OCI-LY7 (cell line): ENCODE measurements at regions not wholly inside any gene's neighbourhood (a gene's known extent, or its start where the extent isn't known, plus 50 kb on each side); places are given as distances from the start of the nearest gene placed in this dataset.

ENCODE experiments used
- BruUV-seq: library from RNA; stranded (reverse); fragments of 400-500 nt; replicated peaks from 2 replicates; lab custom pipeline; 2021; lab: Mats Ljungman, UMichigan
- CTCF ChIA-PET: fragments of 300-600 bp; sonication (Branson Sonifier 250); formaldehyde crosslinking; loops from one replicate; lab custom pipeline; 2022; ENCODE audit warnings: antibody characterized with exemption; ENCODE audit not compliant: unreplicated experiment; lab: Charles Lee
- POLR2A ChIA-PET: fragments of 300-600 bp; sonication (Branson Sonifier 250); formaldehyde crosslinking; loops from one replicate; lab custom pipeline; 2022; ENCODE audit warnings: antibody characterized with exemption; lab: Charles Lee
- DNase-seq: peaks from one replicate; pipeline ENCODE4 v3.0.0-alpha.2; 2015; ENCODE audit warnings: low spot score
- H2AFZ ChIP-seq: fragments of 200-600 bp; sonication (generic), shearing (Covaris generic); 2 replicates; pipeline ENCODE4 v1.6.1; 2014; ENCODE audit warnings: mild to moderate bottlenecking, antibody characterized with exemption, low read length, moderate library complexity
- H3K27ac ChIP-seq: fragments of 200-600 bp; sonication (generic); 2 replicates; pipeline ENCODE4 v1.5.1; 2014; ENCODE audit warnings: mixed run types, low read depth, mild to moderate bottlenecking, moderate library complexity, low read length, inconsistent platforms; ENCODE audit not compliant: poor library complexity, severe bottlenecking
- H3K36me3 ChIP-seq: fragments of 200-600 bp; sonication (generic); 2 replicates; pipeline ENCODE4 v1.6.1; 2014; ENCODE audit warnings: mild to moderate bottlenecking, antibody characterized with exemption, low read length, moderate library complexity, mixed read lengths; ENCODE audit not compliant: insufficient read depth
- H3K4me1 ChIP-seq: fragments of 200-600 bp; sonication (generic); 2 replicates; pipeline ENCODE4 v1.5.1; 2014; ENCODE audit warnings: mild to moderate bottlenecking, low read length; ENCODE audit not compliant: insufficient read depth, poor library complexity, severe bottlenecking
- H3K4me2 ChIP-seq: fragments of 200-600 bp; sonication (generic); 2 replicates; pipeline ENCODE4 v1.6.1; 2014; ENCODE audit warnings: mild to moderate bottlenecking, low read length
- H3K4me3 ChIP-seq: fragments of 200-600 bp; sonication (generic); 2 replicates; pipeline ENCODE4 v1.5.1; 2014; ENCODE audit warnings: mild to moderate bottlenecking, low read depth, low read length; ENCODE audit not compliant: poor library complexity, severe bottlenecking
- H3K79me2 ChIP-seq: fragments of 200-600 bp; sonication (generic); 2 replicates; pipeline ENCODE4 v1.6.1; 2016; ENCODE audit warnings: low read depth, mild to moderate bottlenecking, low read length, moderate library complexity, mixed read lengths; ENCODE audit not compliant: insufficient read depth
- H3K9me2 ChIP-seq: fragments of 200-600 bp; sonication (generic); 2 replicates; pipeline ENCODE4 v1.6.1; 2016; ENCODE audit warnings: mild to moderate bottlenecking, low read length, mixed read lengths; ENCODE audit not compliant: insufficient read depth
- H3K9me3 ChIP-seq: fragments of 200-600 bp; sonication (generic); 2 replicates; pipeline ENCODE4 v1.6.1; 2014; ENCODE audit warnings: mild to moderate bottlenecking, mixed run types, low read length, mixed read lengths
- H4K20me1 ChIP-seq: fragments of 200-600 bp; sonication (generic); 2 replicates; pipeline ENCODE4 v1.6.1; 2014; ENCODE audit warnings: mild to moderate bottlenecking, antibody characterized with exemption, low read length, moderate library complexity, mixed read lengths; ENCODE audit not compliant: insufficient read depth
- CTCF ChIP-seq: fragments of 200-600 bp; sonication (generic); conservative IDR thresholded peaks from 2 replicates; pipeline ENCODE4 v1.5.1; 2014; ENCODE audit warnings: mild to moderate bottlenecking, antibody characterized with exemption, low read length, moderate library complexity, mixed read lengths
- EZH2phosphoT487 ChIP-seq: fragments of 200-600 bp; sonication (generic); IDR thresholded peaks from 2 replicates; pipeline ENCODE4 v1.6.1; 2018; ENCODE audit warnings: low read depth, borderline replicate concordance, mild to moderate bottlenecking, mixed run types, antibody characterized with exemption, low read length, moderate library complexity, mixed read lengths
- intact Hi-C: fragments of 100-400 bp; cut with micrococcal nuclease; formaldehyde crosslinking; loops from one replicate; pipeline ENCODE4 v1.10.0; 2022; ENCODE audit not compliant: unreplicated experiment

GRCh38 chr1:29825941-29826415 is 589.7 kb downstream of the PTPRU start:
- H3K36me3 ChIP-seq: no peaks in the 10 kb centered on the region
- no peak overlapping the region for H2AFZ ChIP-seq
- H3K27ac ChIP-seq: no peak overlapping the region
- H3K9me3 ChIP-seq: no peaks in the 10 kb centered on the region
- no peaks in the 10 kb centered on the region for H3K79me2 ChIP-seq
- no peak overlapping the region for H3K4me3 ChIP-seq
- CTCF ChIA-PET: no interaction called here
- H3K4me1 ChIP-seq: no peaks in the 10 kb centered on the region
- intact Hi-C loops: no loop called here
- no peaks in the 10 kb centered on the region for H3K9me2 ChIP-seq
- BruUV-seq: no TSS peak
- no peaks in the 10 kb centered on the region for H4K20me1 ChIP-seq
- DNase-seq: no peak
- TF ChIP-seq CTCF: no peak
- no peak for TF ChIP-seq EZH2phosphoT487
- no peak overlapping the region for H3K4me2 ChIP-seq
- POLR2A ChIA-PET: no interaction called here

- TF ChIP-seq CTCF: no peak
- no peak for TF ChIP-seq EZH2phosphoT487
- Histone ChIP-seq H3K27ac (no peak overlapping the region), H3K4me1 (no peaks in the 10 kb centered on the region), H3K36me3 (no peaks in the 10 kb centered on the region), H3K79me2 (no peaks in the 10 kb centered on the region), H3K9me2 (no peaks in the 10 kb centered on the region), H3K4me3 (no peak overlapping the region), H3K9me3 (no peaks in the 10 kb centered on the region), H4K20me1 (no peaks in the 10 kb centered on the region), H2AFZ (no peak overlapping the region), H3K4me2 (no peak overlapping the region)
- intact Hi-C loops: no loop called here
- no peak for DNase-seq
- no TSS peak for BruUV-seq
- ChIA-PET CTCF (no interaction called here), POLR2A (no interaction called here)
Observed at GRCh38 chr1:29825274-29825940, 589.1 kb downstream of the PTPRU start.

GRCh38 chr1:29824511-29825273 is 588.4 kb downstream of the PTPRU start:
- TF ChIP-seq CTCF: no peak
- TF ChIP-seq EZH2phosphoT487: no peak
- no peak overlapping the region for H3K4me2 ChIP-seq
- no TSS peak for BruUV-seq
- H2AFZ ChIP-seq: no peak overlapping the region
- no peaks in the 10 kb centered on the region for H3K9me2 ChIP-seq
- POLR2A ChIA-PET: no interaction called here
- no peak for DNase-seq
- no peaks in the 10 kb centered on the region for H3K79me2 ChIP-seq
- H3K4me1 ChIP-seq: no peaks in the 10 kb centered on the region
- H4K20me1 ChIP-seq: no peaks in the 10 kb centered on the region
- CTCF ChIA-PET: no interaction called here
- H3K36me3 ChIP-seq: no peaks in the 10 kb centered on the region
- no peak overlapping the region for H3K4me3 ChIP-seq
- intact Hi-C loops: no loop called here
- no peak overlapping the region for H3K27ac ChIP-seq
- no peaks in the 10 kb centered on the region for H3K9me3 ChIP-seq
